ENCODE measurements at regions not wholly inside any gene's neighbourhood (a gene's known extent, or its start where the extent isn't known, plus 50 kb on each side); places are given as distances from the start of the nearest gene placed in this dataset.
"Not testable (repeated sequence)": the region's sequence is repeated elsewhere in the genome, so short reads cannot be mapped to it uniquely, and the experiment has no call there.

GRCh38 chr1:69110851-69111250 lies 456.9 kb upstream of the LRRC7 start:
- H3K27me3 ChIP-seq (ENCODE audit: control insufficient read depth in 4 of 4, insufficient read depth in 4 of 4, low read length in 3 of 4): no peaks in the 10 kb centered on the region
- no peaks in the 10 kb centered on the region for H3K36me3 ChIP-seq (ENCODE audit: control insufficient read depth in 4 of 4, insufficient read depth in 3 of 4, low read depth in 1 of 4, low read length in 3 of 4)
- H3K27ac ChIP-seq (ENCODE audit: low read depth in 1 of 2, low read length in 2 of 2): no peak overlapping the region
- no peaks in the 10 kb centered on the region for H3K4me1 ChIP-seq (ENCODE audit: control insufficient read depth in 4 of 4, insufficient read depth in 4 of 4, low read length in 3 of 4)
- no peaks in the 10 kb centered on the region for H3K9me3 ChIP-seq (ENCODE audit: control insufficient read depth in 4 of 4, low read length in 3 of 4)
- TF ChIP-seq HNF4G (IDR thresholded peaks at IDR 0.05): no peak
- no peak for TF ChIP-seq HNF4A (conservative IDR thresholded peaks at IDR 0.05)
- TF ChIP-seq FOXA1 (IDR thresholded peaks at IDR 0.05): no peak
- no peak for TF ChIP-seq ZBTB33 (IDR thresholded peaks at IDR 0.05)
- no peak for TF ChIP-seq FOXA2 (IDR thresholded peaks at IDR 0.05)
- no peak for TF ChIP-seq SP1 (IDR thresholded peaks at IDR 0.05)
- no peak for TF ChIP-seq GABPA (IDR thresholded peaks at IDR 0.05 in 1 of 2, conservative IDR thresholded peaks at IDR 0.05 in 1 of 2)
- no peak for TF ChIP-seq EGR1 (IDR thresholded peaks at IDR 0.05; ENCODE audit: low read depth in 2 of 2)
- TF ChIP-seq, protein P1, sequence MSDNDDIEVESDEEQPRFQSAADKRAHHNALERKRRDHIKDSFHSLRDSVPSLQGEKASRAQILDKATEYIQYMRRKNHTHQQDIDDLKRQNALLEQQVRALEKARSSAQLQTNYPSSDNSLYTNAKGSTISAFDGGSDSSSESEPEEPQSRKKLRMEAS (IDR thresholded peaks at IDR 0.05): no peak
- TF ChIP-seq ATF3 (IDR thresholded peaks at IDR 0.05): no peak
- TF ChIP-seq RAD21 (IDR thresholded peaks at IDR 0.05): no peak
- TF ChIP-seq NR2F2 (IDR thresholded peaks at IDR 0.05): no peak
- no peak for TF ChIP-seq RXRA (IDR thresholded peaks at IDR 0.05)
- DNase-seq (ENCODE audit: low spot score): no peak
- H3K9ac ChIP-seq (ENCODE audit: low read depth in 1 of 2, low read length in 2 of 2): no peak overlapping the region
- 68% methylated on average over 1 of the region's 1 CpG for WGBS
- no peak overlapping the region for H3K4me3 ChIP-seq (ENCODE audit: low read depth in 1 of 3, low read length in 3 of 3)

DNA sequence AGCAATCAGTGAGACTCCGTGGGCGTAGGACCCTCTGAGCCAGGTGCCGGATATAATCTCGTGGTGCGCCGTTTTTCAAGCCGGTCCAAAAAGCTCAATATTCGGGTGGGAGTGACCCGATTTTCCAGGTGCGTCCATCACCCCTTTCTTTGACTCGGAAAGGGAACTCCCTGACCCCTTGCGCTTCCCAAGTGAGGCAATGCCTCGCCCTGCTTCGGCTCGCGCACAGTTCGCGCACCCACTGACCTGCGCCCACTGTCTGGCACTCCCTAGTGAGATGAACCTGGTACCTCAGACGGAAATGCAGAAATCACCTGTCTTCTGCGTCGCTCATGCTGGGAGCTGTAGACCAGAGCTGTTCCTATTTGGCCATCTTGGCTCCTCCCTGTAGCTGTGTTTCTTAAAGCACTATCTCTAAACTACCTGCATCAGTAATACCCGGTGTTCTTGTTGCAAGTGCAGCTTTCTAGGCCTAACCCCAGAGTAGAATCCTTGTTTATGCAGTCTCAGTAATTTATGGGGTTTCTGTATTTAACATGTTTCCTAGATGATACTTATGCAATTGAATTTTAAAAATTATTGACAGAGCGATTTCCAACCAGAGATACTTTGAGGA lies 447.5 kb upstream of the LRRC7 start:
- DNase-seq (ENCODE audit: low spot score); H3K4me3 ChIP-seq (ENCODE audit: low read depth in 1 of 3, low read length in 3 of 3); H3K36me3 ChIP-seq (ENCODE audit: control insufficient read depth in 4 of 4, insufficient read depth in 3 of 4, low read depth in 1 of 4, low read length in 3 of 4); H3K27me3 ChIP-seq (ENCODE audit: control insufficient read depth in 4 of 4, insufficient read depth in 4 of 4, low read length in 3 of 4); H3K27ac ChIP-seq (ENCODE audit: low read depth in 1 of 2, low read length in 2 of 2); H3K4me1 ChIP-seq (ENCODE audit: control insufficient read depth in 4 of 4, insufficient read depth in 4 of 4, low read length in 3 of 4); H3K9me3 ChIP-seq (ENCODE audit: control insufficient read depth in 4 of 4, low read length in 3 of 4); H3K9ac ChIP-seq (ENCODE audit: low read depth in 1 of 2, low read length in 2 of 2): not testable (repeated sequence)
- WGBS: 85% methylated on average over 24 of the region's 24 CpGs

GRCh38 chr1:69120817-69121216 lies 446.9 kb upstream of the LRRC7 start:
- Histone ChIP-seq H3K9ac (ENCODE audit: low read depth in 1 of 2, low read length in 2 of 2) (no peak overlapping the region), H3K4me3 (ENCODE audit: low read depth in 1 of 3, low read length in 3 of 3) (no peak overlapping the region), H3K4me1 (ENCODE audit: control insufficient read depth in 4 of 4, insufficient read depth in 4 of 4, low read length in 3 of 4) (no peaks in the 10 kb centered on the region), H3K9me3 (ENCODE audit: control insufficient read depth in 4 of 4, low read length in 3 of 4) (no peaks in the 10 kb centered on the region), H3K27ac (ENCODE audit: low read depth in 1 of 2, low read length in 2 of 2) (no peak overlapping the region), H3K36me3 (ENCODE audit: control insufficient read depth in 4 of 4, insufficient read depth in 3 of 4, low read depth in 1 of 4, low read length in 3 of 4) (no peaks in the 10 kb centered on the region), H3K27me3 (ENCODE audit: control insufficient read depth in 4 of 4, insufficient read depth in 4 of 4, low read length in 3 of 4) (no peaks in the 10 kb centered on the region)
- 81% methylated on average over 3 of the region's 3 CpGs for WGBS
- no peak for DNase-seq (ENCODE audit: low spot score)
- no peak for TF ChIP-seq GABPA (IDR thresholded peaks at IDR 0.05 in 1 of 2, conservative IDR thresholded peaks at IDR 0.05 in 1 of 2)
- no peak for TF ChIP-seq NR2F2 (IDR thresholded peaks at IDR 0.05)
- TF ChIP-seq SP1 (IDR thresholded peaks at IDR 0.05): no peak
- no peak for TF ChIP-seq RAD21 (IDR thresholded peaks at IDR 0.05)
- TF ChIP-seq RXRA (IDR thresholded peaks at IDR 0.05): no peak
- no peak for TF ChIP-seq JUND (IDR thresholded peaks at IDR 0.05)
- TF ChIP-seq TAF1 (conservative IDR thresholded peaks at IDR 0.05): no peak
- TF ChIP-seq FOXA2 (IDR thresholded peaks at IDR 0.05): no peak
- TF ChIP-seq HNF4G (IDR thresholded peaks at IDR 0.05): no peak
- no peak for TF ChIP-seq EGR1 (IDR thresholded peaks at IDR 0.05; ENCODE audit: low read depth in 2 of 2)
- TF ChIP-seq, protein P2, sequence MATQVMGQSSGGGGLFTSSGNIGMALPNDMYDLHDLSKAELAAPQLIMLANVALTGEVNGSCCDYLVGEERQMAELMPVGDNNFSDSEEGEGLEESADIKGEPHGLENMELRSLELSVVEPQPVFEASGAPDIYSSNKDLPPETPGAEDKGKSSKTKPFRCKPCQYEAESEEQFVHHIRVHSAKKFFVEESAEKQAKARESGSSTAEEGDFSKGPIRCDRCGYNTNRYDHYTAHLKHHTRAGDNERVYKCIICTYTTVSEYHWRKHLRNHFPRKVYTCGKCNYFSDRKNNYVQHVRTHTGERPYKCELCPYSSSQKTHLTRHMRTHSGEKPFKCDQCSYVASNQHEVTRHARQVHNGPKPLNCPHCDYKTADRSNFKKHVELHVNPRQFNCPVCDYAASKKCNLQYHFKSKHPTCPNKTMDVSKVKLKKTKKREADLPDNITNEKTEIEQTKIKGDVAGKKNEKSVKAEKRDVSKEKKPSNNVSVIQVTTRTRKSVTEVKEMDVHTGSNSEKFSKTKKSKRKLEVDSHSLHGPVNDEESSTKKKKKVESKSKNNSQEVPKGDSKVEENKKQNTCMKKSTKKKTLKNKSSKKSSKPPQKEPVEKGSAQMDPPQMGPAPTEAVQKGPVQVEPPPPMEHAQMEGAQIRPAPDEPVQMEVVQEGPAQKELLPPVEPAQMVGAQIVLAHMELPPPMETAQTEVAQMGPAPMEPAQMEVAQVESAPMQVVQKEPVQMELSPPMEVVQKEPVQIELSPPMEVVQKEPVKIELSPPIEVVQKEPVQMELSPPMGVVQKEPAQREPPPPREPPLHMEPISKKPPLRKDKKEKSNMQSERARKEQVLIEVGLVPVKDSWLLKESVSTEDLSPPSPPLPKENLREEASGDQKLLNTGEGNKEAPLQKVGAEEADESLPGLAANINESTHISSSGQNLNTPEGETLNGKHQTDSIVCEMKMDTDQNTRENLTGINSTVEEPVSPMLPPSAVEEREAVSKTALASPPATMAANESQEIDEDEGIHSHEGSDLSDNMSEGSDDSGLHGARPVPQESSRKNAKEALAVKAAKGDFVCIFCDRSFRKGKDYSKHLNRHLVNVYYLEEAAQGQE (IDR thresholded peaks at IDR 0.05): no peak
- TF ChIP-seq ATF3 (IDR thresholded peaks at IDR 0.05): no peak
- no peak for TF ChIP-seq ZBTB33 (IDR thresholded peaks at IDR 0.05)
